HEK293T (cell line): ENCODE measurements at regions not wholly inside any gene's neighbourhood (a gene's known extent, or its start where the extent isn't known, plus 50 kb on each side); places are given as distances from the start of the nearest gene placed in this dataset.

Source experiments
- BHLHE40 ChIP-seq: fragments of 450-650 bp; IDR thresholded peaks from 2 replicates; pipeline ENCODE4 v1.6.1; 2016; ENCODE audit warnings: mild to moderate bottlenecking, moderate library complexity, borderline replicate concordance
- FOXK2 ChIP-seq: fragments of 450-650 bp; IDR thresholded peaks from 2 replicates; pipeline ENCODE4 v1.6.1; 2016; ENCODE audit warnings: mild to moderate bottlenecking
- HDGF ChIP-seq: fragments of 450-650 bp; IDR thresholded peaks from 2 replicates; pipeline ENCODE4 v1.6.1; 2017; ENCODE audit warnings: antibody characterized with exemption, borderline replicate concordance
- PKNOX1 ChIP-seq: fragments of 450-650 bp; IDR thresholded peaks from 2 replicates; pipeline ENCODE4 v1.6.1; 2016
- SP1 ChIP-seq: fragments of 450-650 bp; IDR thresholded peaks from 2 replicates; pipeline ENCODE4 v1.6.1; 2017
- SUZ12 ChIP-seq: fragments of 450-650 bp; IDR thresholded peaks from 2 replicates; pipeline ENCODE4 v1.6.1; 2016; ENCODE audit warnings: mild to moderate bottlenecking

GRCh38 chr11:23585416-23586104 is 725.3 kb upstream of the CCDC179 start:
- TF ChIP-seq SUZ12, result no peak
- TF ChIP-seq SP1, result no peak
- TF ChIP-seq HDGF, result no peak
- no peak for TF ChIP-seq FOXK2
- no peak for TF ChIP-seq BHLHE40
- no peak for TF ChIP-seq PKNOX1
